Pancreas (tissue), 10 donors: ENCODE measurements at regions not wholly inside any gene's neighbourhood (a gene's known extent, or its start where the extent isn't known, plus 50 kb on each side); places are given as distances from the start of the nearest gene placed in this dataset.

Experiments used
- ATAC-seq, 4 donors: fragments of 200-7000 bp; cut with Tn5 transposase; one replicate each; pipeline versions ENCODE4 v1.8.0 to v1.9.1; 2020; ENCODE audit warnings: mild to moderate bottlenecking in 4 of 4, moderate library complexity in 4 of 4
- DNase-seq, 6 donors: peaks; one replicate each; pipeline ENCODE4 v3.0.0-alpha.2; 2020
- FAIRE-seq: peaks from 2 replicates; lab custom pipeline; 2012; peaks lifted over from hg19 to GRCh38; lab: Jason Lieb, UNC
- H3K27ac ChIP-seq, 4 donors: fragments of 200-600 bp; sonication (generic); 1 replicate in 3 of 4; 2 replicates in 1 of 4; pipeline versions ENCODE4 v1.5.0 to v1.8.0; 2020
- H3K27me3 ChIP-seq, 4 donors: fragments of 200-600 bp; one replicate each; pipeline ENCODE4 v1.8.0; 2021
- H3K36me3 ChIP-seq, 3 donors: fragments of 200-600 bp; sonication (generic) in 1 of 3; one replicate each; pipeline versions ENCODE4 v1.5.0 to v1.8.0; 2020 to 2021
- H3K4me1 ChIP-seq, 3 donors: fragments of 200-600 bp; one replicate each; pipeline ENCODE4 v1.8.0; 2021
- H3K4me3 ChIP-seq, 4 donors: fragments of 200-600 bp; sonication (generic) in 2 of 4; one replicate each; pipeline versions ENCODE4 v1.5.0 to v1.8.0; 2020 to 2021
- H3K9me3 ChIP-seq, 4 donors: fragments of 200-600 bp; one replicate each; pipeline ENCODE4 v1.8.0; 2021
- CTCF ChIP-seq, 4 donors: fragments of 200-600 bp; sonication (generic) in 3 of 4; IDR thresholded peaks; one replicate each; pipeline versions ENCODE4 v1.5.0 to v1.8.0; 2021; ENCODE audit warnings: antibody characterized with exemption in 4 of 4
- WGBS, 2 donors: extraction: QIAGEN DNeasy Blood & Tissue Kit; methylation state at CpG; one replicate each; pipeline ENCODE4 v1.1.7; 2013; 5-methylcytosine and 5-hydroxymethylcytosine counted together
- intact Hi-C, 3 donors: fragments of 100-400 bp; cut with DNase I; formaldehyde crosslinking; loops; one replicate each; pipeline versions ENCODE4 v1.11.1 to v1.14.2; 2022
- donor health status: healthy with polysubstance abuse.
- donor health status: DM: no; HTN: no; CAD: no; lungs with moderate emphysema.
- donor health status: DM: no; HTN: no; CAD: no.
- donor health status: control.
- donor health status: control.
- donor health status: Bipolar disorder and iron deficiency.
- donor health status: DM: yes; HTN: yes; CAD: no.
- donor health status: DM: no; HTN: no; CAD: no.
- donor health status: DM: no; HTN: no; CAD: no.
- donor health status: DM: yes; HTN: yes; CAD: no.

GRCh38 chr6:56764081-56764566 is 121.4 kb upstream of the DST start:
- no peak for TF ChIP-seq CTCF (IDR thresholded peaks at IDR 0.05)
- no peaks in the 10 kb centered on the region for H3K9me3 ChIP-seq
- FAIRE-seq (no peak), ATAC-seq (peak in 3 of 4 donors; percentile 56 to 74 (median 60)), DNase-seq (no peak)
- no peak overlapping the region for H3K27ac ChIP-seq
- WGBS, 2 donors, result 33 to 41% methylated on average over 3 of the region's 3 CpGs
- H3K4me1 ChIP-seq, result no peaks in the 10 kb centered on the region
- no peak overlapping the region for H3K4me3 ChIP-seq
- no peaks in the 10 kb centered on the region for H3K36me3 ChIP-seq
- intact Hi-C loops, result loop anchor here in 2 of 3 donors (5.0 to 10.0 kb wide), 2 partner anchors 57 to 129 kb away; no protein-coding TSS in a partner anchor
- no peaks in the 10 kb centered on the region for H3K27me3 ChIP-seq

GRCh38 chr6:56761651-56762050 is 119.0 kb upstream of the DST start:
- no peak for DNase-seq
- no peaks in the 10 kb centered on the region for H3K36me3 ChIP-seq
- no peaks in the 10 kb centered on the region for H3K9me3 ChIP-seq
- peaks cover 0 to 11% (median 0%) of the 10 kb centered on the region in 3 donors for H3K4me1 ChIP-seq
- ATAC-seq, result no peak
- no peak overlapping the region for H3K27ac ChIP-seq
- 69 to 70% methylated on average over 1 of the region's 1 CpG for WGBS, 2 donors
- no peak for FAIRE-seq
- intact Hi-C loops, result loop anchor here in 2 of 3 donors (5.0 to 10.0 kb wide), 2 partner anchors 54 to 127 kb away; no protein-coding TSS in a partner anchor
- TF ChIP-seq CTCF (IDR thresholded peaks at IDR 0.05), result no peak
- no peak overlapping the region for H3K4me3 ChIP-seq
- H3K27me3 ChIP-seq, result no peaks in the 10 kb centered on the region

DNA sequence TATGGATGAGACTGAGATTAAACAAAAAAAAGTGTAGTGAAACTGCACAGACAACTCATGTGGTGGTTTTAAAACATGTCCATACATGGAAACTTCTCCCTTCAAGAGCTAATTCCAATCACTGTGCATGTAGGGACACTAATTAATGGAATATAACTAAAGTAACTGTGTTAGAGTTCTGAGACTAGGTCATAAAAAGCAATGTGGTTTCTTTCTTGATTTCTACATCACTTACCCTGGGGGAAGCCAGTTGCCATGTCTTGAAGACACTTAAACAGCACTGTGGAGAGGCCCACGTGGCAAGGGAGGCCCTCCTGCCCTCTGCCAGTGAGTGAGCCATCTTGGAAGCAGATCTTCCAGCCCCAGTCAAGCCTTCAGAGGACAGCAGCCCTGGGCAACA is 118.2 kb upstream of the DST start:
- H3K27ac ChIP-seq, result no peak overlapping the region
- no peak for ATAC-seq
- no peak for FAIRE-seq
- no peak overlapping the region for H3K4me3 ChIP-seq
- DNase-seq, result no peak
- H3K36me3 ChIP-seq, result no peaks in the 10 kb centered on the region
- H3K9me3 ChIP-seq, result no peaks in the 10 kb centered on the region
- TF ChIP-seq CTCF (IDR thresholded peaks at IDR 0.05), result no peak
- no peaks in the 10 kb centered on the region for H3K27me3 ChIP-seq
- H3K4me1 ChIP-seq, result peaks cover 0 to 11% (median 0%) of the 10 kb centered on the region in 3 donors
- WGBS, 2 donors, result 58 to 74% methylated on average over 1 of the region's 1 CpG
- intact Hi-C loops, result loop anchor here in 2 of 3 donors (5.0 to 10.0 kb wide), 2 partner anchors 54 to 126 kb away; no protein-coding TSS in a partner anchor

- Histone ChIP-seq H3K9me3 (no peaks in the 10 kb centered on the region), H3K4me3 (no peak overlapping the region), H3K36me3 (no peaks in the 10 kb centered on the region), H3K27me3 (no peaks in the 10 kb centered on the region), H3K4me1 (peaks cover 0 to 11% (median 0%) of the 10 kb centered on the region in 3 donors), H3K27ac (no peak overlapping the region)
- DNase-seq (no peak), FAIRE-seq (no peak), ATAC-seq (peak in 1 of 4 donors; percentile 24)
- TF ChIP-seq CTCF (IDR thresholded peaks at IDR 0.05), result no peak
- 68 to 81% methylated on average over 2 of the region's 2 CpGs for WGBS, 2 donors
- intact Hi-C loops, result loop anchor here in 1 of 3 donors (10.0 kb wide), 1 partner anchor 125 kb away; no protein-coding TSS in a partner anchor
Observed at GRCh38 chr6:56759521-56759920, 116.8 kb upstream of the DST start.

DNA sequence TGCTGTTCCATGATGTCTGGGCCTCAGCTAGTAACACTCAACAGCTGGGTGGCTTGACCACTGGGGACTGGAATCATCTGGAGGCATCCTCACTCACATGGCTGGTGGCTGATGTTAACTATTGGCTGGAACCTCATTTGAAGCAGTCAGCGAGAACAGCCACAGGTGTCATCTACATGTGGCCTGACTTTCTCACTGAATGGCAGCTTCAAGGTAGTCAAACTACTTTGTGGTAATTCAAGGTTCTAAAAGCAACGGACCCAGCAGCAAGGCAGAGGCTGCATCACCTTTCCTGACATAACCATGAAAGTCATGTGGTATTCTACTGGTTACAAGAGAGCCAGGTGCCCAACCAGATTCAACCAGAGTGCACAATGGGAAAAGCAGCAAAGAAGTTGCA is 115.9 kb upstream of the DST start:
- H3K27ac ChIP-seq, result no peak overlapping the region
- WGBS, 2 donors, result 56 to 73% methylated on average over 2 of the region's 2 CpGs
- no peaks in the 10 kb centered on the region for H3K27me3 ChIP-seq
- H3K36me3 ChIP-seq, result no peaks in the 10 kb centered on the region
- H3K9me3 ChIP-seq, result no peaks in the 10 kb centered on the region
- H3K4me3 ChIP-seq, result no peak overlapping the region
- intact Hi-C loops, result loop anchor here in 1 of 3 donors (10.0 kb wide), 1 partner anchor 124 kb away; no protein-coding TSS in a partner anchor
- no peak for ATAC-seq
- TF ChIP-seq CTCF (IDR thresholded peaks at IDR 0.05), result no peak
- DNase-seq, result no peak
- H3K4me1 ChIP-seq, result peaks cover 0 to 11% (median 0%) of the 10 kb centered on the region in 3 donors
- FAIRE-seq, result no peak
